GM23338 (cell line): ENCODE measurements at regions not wholly inside any gene's neighbourhood (a gene's known extent, or its start where the extent isn't known, plus 50 kb on each side); places are given as distances from the start of the nearest gene placed in this dataset.

Experiments
- ATAC-seq: fragments of 200-7000 bp; cut with Tn5 transposase; 3 replicates; pipeline ENCODE4 v1.9.1; 2020
- DNase-seq: peaks from one replicate; pipeline ENCODE4 v3.0.0-alpha.2; 2015; ENCODE audit warnings: low spot score
- H2AFZ ChIP-seq: fragments of 200-600 bp; sonication (generic); 2 replicates; pipeline ENCODE4 v1.8.0; 2016; ENCODE audit warnings: antibody characterized with exemption, mild to moderate bottlenecking, moderate library complexity
- H3F3A ChIP-seq: fragments of 200-600 bp; sonication (generic); replicated peaks from 2 replicates; pipeline ENCODE4 v1.8.0; 2017; ENCODE audit warnings: antibody characterized with exemption, mixed run types, low read depth
- H3K27ac ChIP-seq: fragments of 200-600 bp; sonication (generic); 2 replicates; pipeline ENCODE4 v1.6.1; 2016; ENCODE audit warnings: low read depth
- H3K27me3 ChIP-seq: fragments of 200-600 bp; sonication (generic); 2 replicates; pipeline ENCODE4 v1.8.0; 2016; ENCODE audit warnings: mild to moderate bottlenecking, mixed run types, moderate library complexity; ENCODE audit not compliant: insufficient read depth
- H3K36me3 ChIP-seq: fragments of 200-600 bp; sonication (generic); 2 replicates; pipeline ENCODE4 v1.8.0; 2016; ENCODE audit warnings: mild to moderate bottlenecking; ENCODE audit not compliant: insufficient read depth
- H3K4me1 ChIP-seq: fragments of 200-600 bp; sonication (generic); 2 replicates; pipeline ENCODE4 v1.8.0; 2016; ENCODE audit warnings: mild to moderate bottlenecking, moderate library complexity; ENCODE audit not compliant: insufficient read depth
- H3K4me2 ChIP-seq: fragments of 200-600 bp; sonication (generic); 2 replicates; pipeline ENCODE4 v1.7.1; 2017; ENCODE audit warnings: mixed run types
- H3K4me3 ChIP-seq: fragments of 200-600 bp; sonication (generic); 2 replicates; pipeline ENCODE4 v1.6.1; 2016; ENCODE audit warnings: mixed run types
- H3K79me2 ChIP-seq: fragments of 200-600 bp; sonication (generic); replicated peaks from 2 replicates; pipeline ENCODE4 v1.8.0; 2017; ENCODE audit warnings: mild to moderate bottlenecking; ENCODE audit not compliant: insufficient read depth
- H3K9me2 ChIP-seq: fragments of 200-600 bp; sonication (generic); 2 replicates; pipeline ENCODE4 v1.8.0; 2017; ENCODE audit not compliant: insufficient read depth
- H4K20me1 ChIP-seq: fragments of 200-600 bp; sonication (generic); replicated peaks from 2 replicates; pipeline ENCODE4 v1.8.0; 2017; ENCODE audit warnings: mild to moderate bottlenecking; ENCODE audit not compliant: insufficient read depth
- H3K27ac Mint-ChIP-seq: 2 replicates; pipeline ENCODE4 v1.8.0; 2020; ENCODE audit warnings: inconsistent platforms, mild to moderate bottlenecking, moderate library complexity, mixed read lengths
- H3K27me3 Mint-ChIP-seq: 3 replicates; pipeline ENCODE4 v1.8.0; 2022; ENCODE audit warnings: low read depth, mild to moderate bottlenecking, moderate library complexity, mixed read lengths, inconsistent platforms; ENCODE audit not compliant: insufficient read depth, poor library complexity
- H3K36me3 Mint-ChIP-seq: 3 replicates; pipeline ENCODE4 v1.8.0; 2021; ENCODE audit warnings: low read depth, mild to moderate bottlenecking, inconsistent platforms, moderate library complexity, mixed read lengths
- H3K4me1 Mint-ChIP-seq: 3 replicates; pipeline ENCODE4 v1.8.0; 2020; ENCODE audit warnings: mild to moderate bottlenecking, inconsistent platforms, mixed read lengths
- H3K4me3 Mint-ChIP-seq: 3 replicates; pipeline ENCODE4 v1.8.0; 2021; ENCODE audit warnings: moderate library complexity, mild to moderate bottlenecking, inconsistent platforms, mixed read lengths
- H3K9me3 Mint-ChIP-seq: 3 replicates; pipeline ENCODE4 v1.8.0; 2020; ENCODE audit warnings: moderate library complexity, mild to moderate bottlenecking, inconsistent platforms, mixed read lengths
- CREB1 ChIP-seq: fragments of 250-450 bp; sonication (Bioruptor Pico); IDR thresholded peaks from 2 replicates; pipeline ENCODE4 v1.5.0; 2020; ENCODE audit warnings: low read depth, mild to moderate bottlenecking, moderate library complexity
- JUNB ChIP-seq: IDR thresholded peaks from one replicate; pipeline ENCODE4 v1.6.1; 2016; ENCODE audit warnings: antibody characterized with exemption; ENCODE audit not compliant: unreplicated experiment
- NANOG ChIP-seq: IDR thresholded peaks from 2 replicates; pipeline ENCODE4 v1.6.1; 2016; ENCODE audit warnings: antibody characterized with exemption, borderline replicate concordance
- STAT1 ChIP-seq: IDR thresholded peaks from one replicate; pipeline ENCODE4 v1.6.1; 2016; ENCODE audit warnings: antibody characterized with exemption; ENCODE audit not compliant: unreplicated experiment
- ZNF331 ChIP-seq: fragments of 250-450 bp; sonication (Bioruptor Pico); IDR thresholded peaks from 2 replicates; pipeline ENCODE4 v1.5.0; 2020; ENCODE audit warnings: low read depth, mild to moderate bottlenecking, moderate library complexity
- ZNF462 ChIP-seq: fragments of 250-450 bp; sonication (Bioruptor Pico); IDR thresholded peaks from 2 replicates; pipeline ENCODE4 v1.5.0; 2020; ENCODE audit warnings: mild to moderate bottlenecking, moderate library complexity
- TF ChIP-seq, protein P1 (sequence below), 2 experiments: fragments of 200-600 bp in 1 of 2; sonication (generic) in 1 of 2; conservative IDR thresholded peaks; 2 replicates each; pipeline versions ENCODE4 v1.5.1 to v1.6.1; 2016 to 2017; ENCODE audit warnings: antibody characterized with exemption in 2 of 2, low read depth in 2 of 2, mild to moderate bottlenecking in 2 of 2, moderate library complexity in 1 of 2

DNA sequence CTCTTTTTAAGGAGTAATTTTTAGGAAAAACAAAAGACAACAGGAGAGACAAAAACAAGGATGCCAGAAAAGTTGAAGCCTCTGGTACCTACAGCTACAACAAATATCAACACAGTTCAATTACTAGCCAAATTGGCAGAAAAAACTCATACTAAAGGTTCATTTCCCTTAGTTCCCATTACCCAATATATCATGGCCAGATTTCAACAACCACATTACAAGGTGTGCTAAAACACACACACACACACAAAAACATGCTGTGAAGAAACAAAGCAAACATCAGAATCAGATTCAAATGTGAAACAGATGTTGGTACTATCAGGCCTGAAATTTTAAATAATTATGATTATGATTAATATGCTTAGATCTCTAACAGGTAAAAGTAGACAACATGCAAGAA lies 272.7 kb upstream of the CLEC14A start:
- H3K36me3 Mint-ChIP-seq, result no peaks in the 10 kb centered on the region; the same call in 2 of the 3 replicates
- TF ChIP-seq NANOG (no peak), ZNF462 (no peak), JUNB (no peak), CREB1 (CRISPR knock-in tag) (no peak), ZNF331 (CRISPR knock-in tag) (no peak), STAT1 (no peak)
- TF ChIP-seq, protein P1, sequence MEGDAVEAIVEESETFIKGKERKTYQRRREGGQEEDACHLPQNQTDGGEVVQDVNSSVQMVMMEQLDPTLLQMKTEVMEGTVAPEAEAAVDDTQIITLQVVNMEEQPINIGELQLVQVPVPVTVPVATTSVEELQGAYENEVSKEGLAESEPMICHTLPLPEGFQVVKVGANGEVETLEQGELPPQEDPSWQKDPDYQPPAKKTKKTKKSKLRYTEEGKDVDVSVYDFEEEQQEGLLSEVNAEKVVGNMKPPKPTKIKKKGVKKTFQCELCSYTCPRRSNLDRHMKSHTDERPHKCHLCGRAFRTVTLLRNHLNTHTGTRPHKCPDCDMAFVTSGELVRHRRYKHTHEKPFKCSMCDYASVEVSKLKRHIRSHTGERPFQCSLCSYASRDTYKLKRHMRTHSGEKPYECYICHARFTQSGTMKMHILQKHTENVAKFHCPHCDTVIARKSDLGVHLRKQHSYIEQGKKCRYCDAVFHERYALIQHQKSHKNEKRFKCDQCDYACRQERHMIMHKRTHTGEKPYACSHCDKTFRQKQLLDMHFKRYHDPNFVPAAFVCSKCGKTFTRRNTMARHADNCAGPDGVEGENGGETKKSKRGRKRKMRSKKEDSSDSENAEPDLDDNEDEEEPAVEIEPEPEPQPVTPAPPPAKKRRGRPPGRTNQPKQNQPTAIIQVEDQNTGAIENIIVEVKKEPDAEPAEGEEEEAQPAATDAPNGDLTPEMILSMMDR (conservative IDR thresholded peaks at IDR 0.05; ENCODE audit: low read depth in 2 of 2), result no peak

More for the DNA sequence above, 272.7 kb upstream of the CLEC14A start:
- Histone ChIP-seq H3K4me3 (no peak overlapping the region), H3K79me2 (no peaks in the 10 kb centered on the region), H3K27me3 (no peaks in the 10 kb centered on the region), H3K4me1 (peaks cover 32% of the 10 kb centered on the region), H3K9me2 (peaks cover 28% of the 10 kb centered on the region; the same call in 1 of the 2 replicates), H2AFZ (no peak overlapping the region), H3K4me2 (no peak overlapping the region), H3F3A (no peaks in the 10 kb centered on the region), H3K36me3 (no peaks in the 10 kb centered on the region), H3K27ac (no peak overlapping the region), H4K20me1 (no peaks in the 10 kb centered on the region)
- no peak for DNase-seq
- no peak overlapping the region for H3K4me3 Mint-ChIP-seq
- H3K27me3 Mint-ChIP-seq, result no peaks in the 10 kb centered on the region
- no peak for ATAC-seq
- H3K9me3 Mint-ChIP-seq, result no peaks in the 10 kb centered on the region; the same call in 2 of the 3 replicates
- no peak overlapping the region for H3K27ac Mint-ChIP-seq
- H3K4me1 Mint-ChIP-seq, result peaks cover 31% of the 10 kb centered on the region
